ENCODE measurements at regions not wholly inside any gene's neighbourhood (a gene's known extent, or its start where the extent isn't known, plus 50 kb on each side); places are given as distances from the start of the nearest gene placed in this dataset.
A peak's percentile ranks its signal among the peaks of the same experiment; 100 is the strongest.

DNA sequence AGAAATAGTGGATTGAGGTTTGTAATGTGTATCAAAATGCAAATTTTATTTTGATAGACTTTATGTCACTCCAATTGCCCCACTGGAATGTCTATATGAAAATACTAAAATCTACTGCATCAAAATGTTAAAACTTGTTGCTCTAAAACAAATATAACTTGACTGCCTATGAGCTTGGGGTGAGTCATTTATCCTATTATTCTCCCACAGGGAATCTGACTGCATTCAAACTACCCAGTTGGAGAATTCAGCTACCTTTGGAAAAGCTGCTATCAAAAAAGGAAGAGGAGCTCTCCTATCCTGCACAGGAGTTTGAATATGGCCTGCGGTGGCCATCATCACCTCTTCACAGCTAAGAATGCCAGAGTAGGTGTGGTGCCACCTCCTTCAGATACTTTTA is 173.1 kb downstream of the KLHL28 start:
- H3K4me1 ChIP-seq (ENCODE audit: control insufficient read depth, insufficient read depth, low read length) = no peaks in the 10 kb centered on the region
- H3K4me3 ChIP-seq (ENCODE audit: insufficient read depth, low read depth, low read length) = no peak overlapping the region
- H3K27me3 ChIP-seq (ENCODE audit: control insufficient read depth, insufficient read depth, low read length, poor library complexity, severe bottlenecking) = no peaks in the 10 kb centered on the region
- H3K9me3 ChIP-seq (ENCODE audit: control insufficient read depth, low read length) = no peaks in the 10 kb centered on the region
- WGBS, 2 experiments = 67 to 82% methylated on average over 1 of the region's 1 CpG
- H3K27ac ChIP-seq (ENCODE audit: insufficient read depth, low read depth, low read length, poor library complexity, severe bottlenecking) = no peak overlapping the region
- no peaks in the 10 kb centered on the region for H3K36me3 ChIP-seq (ENCODE audit: control insufficient read depth, insufficient read depth, low read length)

- H3K36me3 ChIP-seq (ENCODE audit: control insufficient read depth, insufficient read depth, low read length) = no peaks in the 10 kb centered on the region
- no peak overlapping the region for H3K27ac ChIP-seq (ENCODE audit: insufficient read depth, low read depth, low read length, poor library complexity, severe bottlenecking)
- no peak overlapping the region for H3K4me3 ChIP-seq (ENCODE audit: insufficient read depth, low read depth, low read length)
- no peaks in the 10 kb centered on the region for H3K9me3 ChIP-seq (ENCODE audit: control insufficient read depth, low read length)
- H3K4me1 ChIP-seq (ENCODE audit: control insufficient read depth, insufficient read depth, low read length) = no peaks in the 10 kb centered on the region
- WGBS, 2 experiments = 90 to 93% methylated on average over 3 of the region's 3 CpGs
- H3K27me3 ChIP-seq (ENCODE audit: control insufficient read depth, insufficient read depth, low read length, poor library complexity, severe bottlenecking) = no peaks in the 10 kb centered on the region
These were observed 176.7 kb downstream of the KLHL28 start for GRCh38 chr14:44785096-44785495.

DNA sequence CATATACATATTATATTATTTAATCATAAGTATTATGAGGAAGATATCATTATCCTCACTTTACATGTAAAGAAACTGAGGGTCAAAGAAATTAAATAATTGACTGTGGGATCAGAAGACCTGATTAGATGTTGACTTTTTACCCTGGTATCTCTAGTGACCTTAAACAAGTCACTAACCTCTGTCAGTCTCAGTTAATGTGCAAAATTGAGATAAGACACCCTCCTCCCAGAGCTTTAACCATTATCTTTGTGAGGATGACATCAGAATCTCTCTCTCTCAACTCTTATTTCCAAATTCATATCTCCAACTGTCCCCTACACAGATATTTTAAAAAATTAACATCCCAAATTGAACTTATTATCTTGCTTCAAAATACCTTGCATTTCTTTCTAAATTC is 177.8 kb downstream of the KLHL28 start:
- Histone ChIP-seq H3K4me1 (ENCODE audit: control insufficient read depth, insufficient read depth, low read length) (peaks cover 2% of the 10 kb centered on the region), H3K4me3 (ENCODE audit: insufficient read depth, low read depth, low read length) (no peak overlapping the region), H3K27ac (ENCODE audit: insufficient read depth, low read depth, low read length, poor library complexity, severe bottlenecking) (no peak overlapping the region), H3K9me3 (ENCODE audit: control insufficient read depth, low read length) (no peaks in the 10 kb centered on the region), H3K27me3 (ENCODE audit: control insufficient read depth, insufficient read depth, low read length, poor library complexity, severe bottlenecking) (no peaks in the 10 kb centered on the region), H3K36me3 (ENCODE audit: control insufficient read depth, insufficient read depth, low read length) (no peaks in the 10 kb centered on the region)

- no peaks in the 10 kb centered on the region for H3K27me3 ChIP-seq (ENCODE audit: control insufficient read depth, insufficient read depth, low read length, poor library complexity, severe bottlenecking)
- no peaks in the 10 kb centered on the region for H3K9me3 ChIP-seq (ENCODE audit: control insufficient read depth, low read length)
- 63 to 79% methylated on average over 1 of the region's 1 CpG for WGBS, 2 experiments
- no peak overlapping the region for H3K4me3 ChIP-seq (ENCODE audit: insufficient read depth, low read depth, low read length)
- peaks cover 5% of the 10 kb centered on the region for H3K4me1 ChIP-seq (ENCODE audit: control insufficient read depth, insufficient read depth, low read length)
- no peaks in the 10 kb centered on the region for H3K36me3 ChIP-seq (ENCODE audit: control insufficient read depth, insufficient read depth, low read length)
- no peak overlapping the region for H3K27ac ChIP-seq (ENCODE audit: insufficient read depth, low read depth, low read length, poor library complexity, severe bottlenecking)
These were observed 178.9 kb downstream of the KLHL28 start for GRCh38 chr14:44782775-44783238.

- WGBS, 2 experiments = 82 to 100% methylated on average over 2 to 3 of the region's 3 CpGs
- Histone ChIP-seq H3K4me1 (ENCODE audit: control insufficient read depth, insufficient read depth, low read length) (peaks cover 5% of the 10 kb centered on the region), H3K4me3 (ENCODE audit: insufficient read depth, low read depth, low read length) (no peak overlapping the region), H3K27ac (ENCODE audit: insufficient read depth, low read depth, low read length, poor library complexity, severe bottlenecking) (no peak overlapping the region), H3K36me3 (ENCODE audit: control insufficient read depth, insufficient read depth, low read length) (no peaks in the 10 kb centered on the region), H3K9me3 (ENCODE audit: control insufficient read depth, low read length) (no peaks in the 10 kb centered on the region), H3K27me3 (ENCODE audit: control insufficient read depth, insufficient read depth, low read length, poor library complexity, severe bottlenecking) (no peaks in the 10 kb centered on the region)
These were observed 180.8 kb downstream of the KLHL28 start for GRCh38 chr14:44780989-44781388.

GRCh38 chr14:44778604-44779003 is 183.1 kb downstream of the KLHL28 start:
- H3K27ac ChIP-seq (ENCODE audit: insufficient read depth, low read depth, low read length, poor library complexity, severe bottlenecking) = no peak overlapping the region
- H3K4me3 ChIP-seq (ENCODE audit: insufficient read depth, low read depth, low read length) = no peak overlapping the region
- peaks cover 5% of the 10 kb centered on the region for H3K4me1 ChIP-seq (ENCODE audit: control insufficient read depth, insufficient read depth, low read length)
- H3K36me3 ChIP-seq (ENCODE audit: control insufficient read depth, insufficient read depth, low read length) = no peaks in the 10 kb centered on the region
- 85 to 90% methylated on average over 2 of the region's 2 CpGs for WGBS, 2 experiments
- no peaks in the 10 kb centered on the region for H3K27me3 ChIP-seq (ENCODE audit: control insufficient read depth, insufficient read depth, low read length, poor library complexity, severe bottlenecking)
- H3K9me3 ChIP-seq (ENCODE audit: control insufficient read depth, low read length) = no peaks in the 10 kb centered on the region

DNA sequence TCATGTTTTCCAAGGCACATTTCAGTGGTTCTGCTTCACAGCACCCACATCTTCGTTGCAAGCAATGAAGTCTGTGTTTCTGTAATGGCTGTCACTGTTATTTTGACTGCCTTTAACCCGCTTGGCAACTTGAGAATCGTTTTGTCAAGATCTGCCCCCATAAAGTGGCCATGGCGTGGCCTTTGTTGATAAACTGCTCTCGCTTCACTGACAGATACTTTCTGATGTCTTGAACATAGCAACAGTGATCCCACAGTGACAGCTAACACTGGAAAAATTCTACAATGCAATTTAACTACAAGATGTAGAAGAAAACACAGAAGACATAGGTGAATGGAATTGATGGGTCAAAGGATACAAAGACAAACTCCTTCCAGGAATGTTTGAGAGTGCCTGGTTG is 184.2 kb downstream of the KLHL28 start:
- no peaks in the 10 kb centered on the region for H3K36me3 ChIP-seq (ENCODE audit: control insufficient read depth, insufficient read depth, low read length)
- peak overlapping the region; percentile 9 for H3K27ac ChIP-seq (ENCODE audit: insufficient read depth, low read depth, low read length, poor library complexity, severe bottlenecking)
- H3K27me3 ChIP-seq (ENCODE audit: control insufficient read depth, insufficient read depth, low read length, poor library complexity, severe bottlenecking) = no peaks in the 10 kb centered on the region
- peaks cover 5% of the 10 kb centered on the region for H3K4me1 ChIP-seq (ENCODE audit: control insufficient read depth, insufficient read depth, low read length)
- WGBS, 2 experiments = 89 to 93% methylated on average over 5 of the region's 5 CpGs
- no peaks in the 10 kb centered on the region for H3K9me3 ChIP-seq (ENCODE audit: control insufficient read depth, low read length)
- H3K4me3 ChIP-seq (ENCODE audit: insufficient read depth, low read depth, low read length) = no peak overlapping the region

- WGBS, 2 experiments = 91 to 92% methylated on average over 3 of the region's 3 CpGs
- Histone ChIP-seq H3K27ac (ENCODE audit: insufficient read depth, low read depth, low read length, poor library complexity, severe bottlenecking) (no peak overlapping the region), H3K4me1 (ENCODE audit: control insufficient read depth, insufficient read depth, low read length) (peaks cover 5% of the 10 kb centered on the region), H3K4me3 (ENCODE audit: insufficient read depth, low read depth, low read length) (no peak overlapping the region), H3K9me3 (ENCODE audit: control insufficient read depth, low read length) (no peaks in the 10 kb centered on the region), H3K36me3 (ENCODE audit: control insufficient read depth, insufficient read depth, low read length) (no peaks in the 10 kb centered on the region), H3K27me3 (ENCODE audit: control insufficient read depth, insufficient read depth, low read length, poor library complexity, severe bottlenecking) (no peaks in the 10 kb centered on the region)
These were observed 186.5 kb downstream of the KLHL28 start for GRCh38 chr14:44775248-44775647.

DNA sequence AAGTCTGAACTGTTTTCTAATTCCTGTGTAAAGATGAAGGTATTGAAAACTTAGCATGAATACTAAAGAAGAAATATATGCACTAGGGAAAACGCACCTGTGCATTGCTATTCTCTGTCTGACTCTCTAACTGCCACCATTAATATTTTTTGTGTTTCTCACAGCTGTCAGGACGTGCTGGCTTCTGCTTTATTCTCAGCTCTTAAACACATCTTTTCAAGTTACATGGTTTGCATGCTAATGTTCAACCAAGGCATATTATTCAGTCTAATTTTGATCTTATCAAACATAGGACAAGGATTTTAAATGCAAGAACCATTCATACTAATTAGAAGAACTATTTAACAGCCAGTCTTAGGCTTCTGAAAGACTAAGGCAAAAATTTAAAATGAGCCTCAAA is 187.4 kb downstream of the KLHL28 start:
- H3K36me3 ChIP-seq (ENCODE audit: control insufficient read depth, insufficient read depth, low read length) = no peaks in the 10 kb centered on the region
- peaks cover 5% of the 10 kb centered on the region for H3K4me1 ChIP-seq (ENCODE audit: control insufficient read depth, insufficient read depth, low read length)
- no peak overlapping the region for H3K27ac ChIP-seq (ENCODE audit: insufficient read depth, low read depth, low read length, poor library complexity, severe bottlenecking)
- H3K4me3 ChIP-seq (ENCODE audit: insufficient read depth, low read depth, low read length) = no peak overlapping the region
- no peaks in the 10 kb centered on the region for H3K27me3 ChIP-seq (ENCODE audit: control insufficient read depth, insufficient read depth, low read length, poor library complexity, severe bottlenecking)
- H3K9me3 ChIP-seq (ENCODE audit: control insufficient read depth, low read length) = no peaks in the 10 kb centered on the region
- 92 to 93% methylated on average over 2 of the region's 2 CpGs for WGBS, 2 experiments

GRCh38 chr14:44771496-44771895 is 190.3 kb downstream of the KLHL28 start:
- Histone ChIP-seq H3K9me3 (ENCODE audit: control insufficient read depth, low read length) (no peaks in the 10 kb centered on the region), H3K36me3 (ENCODE audit: control insufficient read depth, insufficient read depth, low read length) (no peaks in the 10 kb centered on the region), H3K4me1 (ENCODE audit: control insufficient read depth, insufficient read depth, low read length) (no peaks in the 10 kb centered on the region), H3K27ac (ENCODE audit: insufficient read depth, low read depth, low read length, poor library complexity, severe bottlenecking) (no peak overlapping the region), H3K27me3 (ENCODE audit: control insufficient read depth, insufficient read depth, low read length, poor library complexity, severe bottlenecking) (no peaks in the 10 kb centered on the region), H3K4me3 (ENCODE audit: insufficient read depth, low read depth, low read length) (no peak overlapping the region)
- 88 to 97% methylated on average over 1 of the region's 1 CpG for WGBS, 2 experiments

- WGBS, 2 experiments = 92% methylated on average over 3 of the region's 3 CpGs; no CpG with 5 or more reads in 1 of the 2 experiments
- Histone ChIP-seq H3K27ac (ENCODE audit: insufficient read depth, low read depth, low read length, poor library complexity, severe bottlenecking) (no peak overlapping the region), H3K4me3 (ENCODE audit: insufficient read depth, low read depth, low read length) (no peak overlapping the region), H3K4me1 (ENCODE audit: control insufficient read depth, insufficient read depth, low read length) (no peaks in the 10 kb centered on the region), H3K36me3 (ENCODE audit: control insufficient read depth, insufficient read depth, low read length) (no peaks in the 10 kb centered on the region), H3K9me3 (ENCODE audit: control insufficient read depth, low read length) (no peaks in the 10 kb centered on the region), H3K27me3 (ENCODE audit: control insufficient read depth, insufficient read depth, low read length, poor library complexity, severe bottlenecking) (no peaks in the 10 kb centered on the region)
These were observed 191.5 kb downstream of the KLHL28 start for GRCh38 chr14:44770201-44770600.

Data from ectodermal cell (in vitro differentiated cells).